ENCODE measurements at regions not wholly inside any gene's neighbourhood (a gene's known extent, or its start where the extent isn't known, plus 50 kb on each side); places are given as distances from the start of the nearest gene placed in this dataset.

DNA sequence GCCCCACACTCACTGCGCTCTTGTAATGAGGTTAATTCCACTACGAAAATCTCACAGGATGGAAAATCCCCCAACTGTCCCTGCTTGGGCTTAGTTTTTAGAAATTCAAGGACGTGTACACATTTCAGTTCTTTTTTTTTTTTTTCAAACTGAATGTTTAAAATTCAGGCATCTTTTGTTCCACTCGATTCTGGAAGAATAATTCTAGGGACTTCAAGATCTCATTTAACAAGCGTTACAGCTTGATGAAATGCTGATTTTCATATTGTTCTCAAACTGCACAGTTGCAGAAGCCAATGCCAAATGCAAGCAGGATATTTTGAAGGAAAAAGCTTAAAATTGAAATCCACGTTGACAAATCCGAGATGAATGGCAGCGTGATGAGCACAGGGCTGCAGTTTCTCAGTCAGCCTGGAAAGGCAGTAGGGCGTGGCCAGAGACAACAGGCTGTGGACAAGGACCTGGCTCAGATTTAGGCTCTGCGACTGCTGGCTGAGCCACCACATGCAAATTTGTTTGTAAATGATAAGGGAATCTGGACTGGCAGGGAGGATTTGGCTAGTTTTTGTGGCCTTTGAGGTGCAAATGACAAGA lies 128.1 kb upstream of the MYCN start:
- peaks cover 0 to 8% (median 0%) of the 10 kb centered on the region in 3 donors for H3K4me1 ChIP-seq
- no peak for ATAC-seq
- H3K27ac ChIP-seq, result no peak overlapping the region
- WGBS, 2 donors (ENCODE audit: low coverage in 1 of 2), result 76 to 88% methylated on average over 7 to 8 of the region's 10 CpGs
- H3K27me3 ChIP-seq, result no peaks in the 10 kb centered on the region
- no peak for TF ChIP-seq POLR2A (IDR thresholded peaks at IDR 0.05)
- no peak for TF ChIP-seq EP300 (IDR thresholded peaks at IDR 0.05)
- TF ChIP-seq, protein P1, sequence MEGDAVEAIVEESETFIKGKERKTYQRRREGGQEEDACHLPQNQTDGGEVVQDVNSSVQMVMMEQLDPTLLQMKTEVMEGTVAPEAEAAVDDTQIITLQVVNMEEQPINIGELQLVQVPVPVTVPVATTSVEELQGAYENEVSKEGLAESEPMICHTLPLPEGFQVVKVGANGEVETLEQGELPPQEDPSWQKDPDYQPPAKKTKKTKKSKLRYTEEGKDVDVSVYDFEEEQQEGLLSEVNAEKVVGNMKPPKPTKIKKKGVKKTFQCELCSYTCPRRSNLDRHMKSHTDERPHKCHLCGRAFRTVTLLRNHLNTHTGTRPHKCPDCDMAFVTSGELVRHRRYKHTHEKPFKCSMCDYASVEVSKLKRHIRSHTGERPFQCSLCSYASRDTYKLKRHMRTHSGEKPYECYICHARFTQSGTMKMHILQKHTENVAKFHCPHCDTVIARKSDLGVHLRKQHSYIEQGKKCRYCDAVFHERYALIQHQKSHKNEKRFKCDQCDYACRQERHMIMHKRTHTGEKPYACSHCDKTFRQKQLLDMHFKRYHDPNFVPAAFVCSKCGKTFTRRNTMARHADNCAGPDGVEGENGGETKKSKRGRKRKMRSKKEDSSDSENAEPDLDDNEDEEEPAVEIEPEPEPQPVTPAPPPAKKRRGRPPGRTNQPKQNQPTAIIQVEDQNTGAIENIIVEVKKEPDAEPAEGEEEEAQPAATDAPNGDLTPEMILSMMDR (IDR thresholded peaks at IDR 0.05), result no peak
- TF ChIP-seq POLR2AphosphoS5 (IDR thresholded peaks at IDR 0.05), result no peak
- no peaks in the 10 kb centered on the region for H3K36me3 ChIP-seq
- no peak overlapping the region for H3K4me3 ChIP-seq
- H3K9me3 ChIP-seq, result no peaks in the 10 kb centered on the region

- no peaks in the 10 kb centered on the region for H3K36me3 ChIP-seq
- TF ChIP-seq POLR2AphosphoS5 (IDR thresholded peaks at IDR 0.05) (no peak), POLR2A (IDR thresholded peaks at IDR 0.05) (no peak), EP300 (IDR thresholded peaks at IDR 0.05) (no peak)
- TF ChIP-seq, protein P1 (IDR thresholded peaks at IDR 0.05), result no peak
- H3K4me1 ChIP-seq, result peaks cover 0 to 8% (median 0%) of the 10 kb centered on the region in 3 donors
- H3K27me3 ChIP-seq, result no peaks in the 10 kb centered on the region
- no peak overlapping the region for H3K27ac ChIP-seq
- no peaks in the 10 kb centered on the region for H3K9me3 ChIP-seq
- H3K4me3 ChIP-seq, result no peak overlapping the region
- WGBS, 2 donors (ENCODE audit: low coverage in 1 of 2), result 93 to 100% methylated on average over 3 of the region's 7 CpGs
- no peak for ATAC-seq
These were observed 126.7 kb upstream of the MYCN start for GRCh38 chr2:15813481-15814266.

- H3K36me3 ChIP-seq, result no peaks in the 10 kb centered on the region
- no peak overlapping the region for H3K4me3 ChIP-seq
- ATAC-seq, result no peak
- H3K4me1 ChIP-seq, result peaks cover 0 to 8% (median 0%) of the 10 kb centered on the region in 3 donors
- WGBS, 2 donors (ENCODE audit: low coverage in 1 of 2), result 45 to 60% methylated on average over 3 to 6 of the region's 8 CpGs
- H3K27ac ChIP-seq, result no peak overlapping the region
- H3K9me3 ChIP-seq, result no peaks in the 10 kb centered on the region
- no peaks in the 10 kb centered on the region for H3K27me3 ChIP-seq
- TF ChIP-seq POLR2AphosphoS5 (IDR thresholded peaks at IDR 0.05), result no peak
- no peak for TF ChIP-seq EP300 (IDR thresholded peaks at IDR 0.05)
- TF ChIP-seq POLR2A (IDR thresholded peaks at IDR 0.05), result no peak
- TF ChIP-seq, protein P1 (IDR thresholded peaks at IDR 0.05), result no peak
These were observed 125.9 kb upstream of the MYCN start for GRCh38 chr2:15814403-15814802.

GRCh38 chr2:15814946-15815345 lies 125.4 kb upstream of the MYCN start:
- WGBS, 2 donors (ENCODE audit: low coverage in 1 of 2), result 19 to 32% methylated on average over 4 to 6 of the region's 6 CpGs
- Histone ChIP-seq H3K4me1 (peaks cover 0 to 8% (median 0%) of the 10 kb centered on the region in 3 donors), H3K9me3 (no peaks in the 10 kb centered on the region), H3K27me3 (no peaks in the 10 kb centered on the region), H3K27ac (no peak overlapping the region), H3K36me3 (no peaks in the 10 kb centered on the region), H3K4me3 (no peak overlapping the region)
- no peak for TF ChIP-seq POLR2AphosphoS5 (IDR thresholded peaks at IDR 0.05)
- TF ChIP-seq POLR2A (IDR thresholded peaks at IDR 0.05), result no peak
- no peak for TF ChIP-seq EP300 (IDR thresholded peaks at IDR 0.05)
- TF ChIP-seq, protein P1 (IDR thresholded peaks at IDR 0.05), result no peak
- no peak for ATAC-seq

- Histone ChIP-seq H3K27me3 (no peaks in the 10 kb centered on the region), H3K4me1 (peaks cover 0 to 8% (median 0%) of the 10 kb centered on the region in 3 donors), H3K36me3 (no peaks in the 10 kb centered on the region), H3K4me3 (no peak overlapping the region), H3K9me3 (no peaks in the 10 kb centered on the region), H3K27ac (no peak overlapping the region)
- WGBS, 2 donors (ENCODE audit: low coverage in 1 of 2), result 86 to 100% methylated on average over 1 to 3 of the region's 3 CpGs
- ATAC-seq, result no peak
- no peak for TF ChIP-seq POLR2A (IDR thresholded peaks at IDR 0.05)
- TF ChIP-seq EP300 (IDR thresholded peaks at IDR 0.05), result no peak
- TF ChIP-seq, protein P1 (IDR thresholded peaks at IDR 0.05), result no peak
- TF ChIP-seq POLR2AphosphoS5 (IDR thresholded peaks at IDR 0.05), result no peak
These were observed 124.1 kb upstream of the MYCN start for GRCh38 chr2:15816226-15816625.
